WERI-Rb-1 (cell line): ENCODE measurements at regions not wholly inside any gene's neighbourhood (a gene's known extent, or its start where the extent isn't known, plus 50 kb on each side); places are given as distances from the start of the nearest gene placed in this dataset.

Source experiments
- DNase-seq: peaks from one replicate; pipeline ENCODE4 v3.0.0-alpha.2; 2020
- H3K27ac ChIP-seq: fragments of 250-450 bp; sonication (Bioruptor Pico); 2 replicates; pipeline ENCODE4 v1.5.1; 2020; ENCODE audit warnings: mild to moderate bottlenecking, moderate library complexity
- H3K27me3 ChIP-seq: fragments of 250-450 bp; sonication (Bioruptor Pico); 2 replicates; pipeline ENCODE4 v1.5.1; 2021; ENCODE audit warnings: mild to moderate bottlenecking, low read depth, moderate library complexity; ENCODE audit not compliant: insufficient read depth, severe bottlenecking
- H3K36me3 ChIP-seq: fragments of 250-450 bp; sonication (Bioruptor Pico); 2 replicates; pipeline ENCODE4 v1.5.1; 2020; ENCODE audit warnings: mild to moderate bottlenecking, moderate library complexity
- H3K4me3 ChIP-seq: 2 replicates; pipeline ENCODE4 v1.5.1; 2011; ENCODE audit warnings: low read depth, mild to moderate bottlenecking, control low read depth, low read length
- H3K9me3 ChIP-seq: fragments of 250-450 bp; sonication (Bioruptor Pico); 2 replicates; pipeline ENCODE4 v1.5.1; 2021; ENCODE audit warnings: mild to moderate bottlenecking, moderate library complexity; ENCODE audit not compliant: severe bottlenecking
- TF ChIP-seq, protein P1 (sequence below): IDR thresholded peaks from 2 replicates; pipeline ENCODE4 v1.5.1; 2011; ENCODE audit warnings: low read depth, mild to moderate bottlenecking, control low read depth, inconsistent platforms, low read length

- Histone ChIP-seq H3K4me3 (no peak overlapping the region), H3K27me3 (no peaks in the 10 kb centered on the region), H3K9me3 (no peaks in the 10 kb centered on the region), H3K27ac (no peak overlapping the region), H3K36me3 (no peaks in the 10 kb centered on the region)
- DNase-seq, result no peak
- TF ChIP-seq, protein P1, sequence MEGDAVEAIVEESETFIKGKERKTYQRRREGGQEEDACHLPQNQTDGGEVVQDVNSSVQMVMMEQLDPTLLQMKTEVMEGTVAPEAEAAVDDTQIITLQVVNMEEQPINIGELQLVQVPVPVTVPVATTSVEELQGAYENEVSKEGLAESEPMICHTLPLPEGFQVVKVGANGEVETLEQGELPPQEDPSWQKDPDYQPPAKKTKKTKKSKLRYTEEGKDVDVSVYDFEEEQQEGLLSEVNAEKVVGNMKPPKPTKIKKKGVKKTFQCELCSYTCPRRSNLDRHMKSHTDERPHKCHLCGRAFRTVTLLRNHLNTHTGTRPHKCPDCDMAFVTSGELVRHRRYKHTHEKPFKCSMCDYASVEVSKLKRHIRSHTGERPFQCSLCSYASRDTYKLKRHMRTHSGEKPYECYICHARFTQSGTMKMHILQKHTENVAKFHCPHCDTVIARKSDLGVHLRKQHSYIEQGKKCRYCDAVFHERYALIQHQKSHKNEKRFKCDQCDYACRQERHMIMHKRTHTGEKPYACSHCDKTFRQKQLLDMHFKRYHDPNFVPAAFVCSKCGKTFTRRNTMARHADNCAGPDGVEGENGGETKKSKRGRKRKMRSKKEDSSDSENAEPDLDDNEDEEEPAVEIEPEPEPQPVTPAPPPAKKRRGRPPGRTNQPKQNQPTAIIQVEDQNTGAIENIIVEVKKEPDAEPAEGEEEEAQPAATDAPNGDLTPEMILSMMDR, result no peak
Measured at GRCh38 chr5:58275516-58275915, 184.4 kb downstream of the PLK2 start.

GRCh38 chr5:58274191-58274590, 185.7 kb downstream of the PLK2 start:
- Histone ChIP-seq H3K36me3 (no peaks in the 10 kb centered on the region), H3K27me3 (no peaks in the 10 kb centered on the region), H3K27ac (no peak overlapping the region), H3K4me3 (no peak overlapping the region), H3K9me3 (no peaks in the 10 kb centered on the region)
- TF ChIP-seq, protein P1, result no peak
- DNase-seq, result no peak

DNA sequence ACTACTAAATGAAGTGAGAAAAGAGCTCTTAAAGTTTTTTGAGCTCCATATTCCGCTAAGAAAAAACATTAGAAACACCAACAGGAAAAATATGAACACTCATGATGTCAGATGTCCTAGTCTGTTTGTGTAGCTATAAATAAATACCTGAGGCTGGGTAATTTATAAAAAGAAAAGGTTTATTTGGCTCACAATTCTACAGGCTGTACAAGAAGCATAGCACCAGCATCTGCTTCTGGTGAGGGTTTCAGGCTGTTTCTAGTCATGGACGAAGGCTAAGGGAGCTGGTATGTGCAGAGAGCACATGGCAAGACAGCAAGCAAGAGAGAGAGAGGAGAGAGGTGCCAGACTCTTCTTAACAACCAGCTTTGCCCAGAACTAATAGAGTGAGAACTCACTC, 186.2 kb downstream of the PLK2 start:
- Histone ChIP-seq H3K27me3 (no peaks in the 10 kb centered on the region), H3K9me3 (no peaks in the 10 kb centered on the region), H3K36me3 (no peaks in the 10 kb centered on the region), H3K27ac (no peak overlapping the region), H3K4me3 (no peak overlapping the region)
- DNase-seq, result no peak
- TF ChIP-seq, protein P1, result no peak

DNA sequence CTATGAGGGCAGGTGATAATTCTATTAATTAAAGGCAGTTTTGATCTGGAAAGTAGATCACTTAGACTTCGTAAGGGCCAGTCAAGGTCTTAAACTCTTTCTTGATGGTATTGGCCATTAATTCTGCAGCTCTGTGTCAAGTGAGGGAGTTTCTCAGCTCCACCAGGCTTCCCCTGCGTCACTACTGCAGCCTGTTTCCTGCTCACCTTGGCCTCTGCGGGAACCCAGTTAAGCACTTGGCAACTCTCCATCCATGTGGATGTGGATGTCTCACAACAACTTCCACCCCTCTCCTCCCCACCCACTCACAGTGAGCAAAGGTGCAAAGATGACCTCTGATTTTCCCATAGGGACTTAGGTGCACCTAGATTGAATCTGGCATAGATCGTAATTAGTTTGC, 191.6 kb downstream of the PLK2 start:
- no peaks in the 10 kb centered on the region for H3K9me3 ChIP-seq
- H3K27ac ChIP-seq, result no peak overlapping the region
- no peaks in the 10 kb centered on the region for H3K36me3 ChIP-seq
- no peak overlapping the region for H3K4me3 ChIP-seq
- TF ChIP-seq, protein P1, result no peak
- DNase-seq, result no peak
- H3K27me3 ChIP-seq, result no peaks in the 10 kb centered on the region

GRCh38 chr5:58266402-58266801, 193.5 kb downstream of the PLK2 start:
- Histone ChIP-seq H3K36me3 (no peaks in the 10 kb centered on the region), H3K4me3 (no peak overlapping the region), H3K9me3 (no peaks in the 10 kb centered on the region), H3K27me3 (no peaks in the 10 kb centered on the region), H3K27ac (no peak overlapping the region)
- TF ChIP-seq, protein P1, result no peak
- no peak for DNase-seq

DNA sequence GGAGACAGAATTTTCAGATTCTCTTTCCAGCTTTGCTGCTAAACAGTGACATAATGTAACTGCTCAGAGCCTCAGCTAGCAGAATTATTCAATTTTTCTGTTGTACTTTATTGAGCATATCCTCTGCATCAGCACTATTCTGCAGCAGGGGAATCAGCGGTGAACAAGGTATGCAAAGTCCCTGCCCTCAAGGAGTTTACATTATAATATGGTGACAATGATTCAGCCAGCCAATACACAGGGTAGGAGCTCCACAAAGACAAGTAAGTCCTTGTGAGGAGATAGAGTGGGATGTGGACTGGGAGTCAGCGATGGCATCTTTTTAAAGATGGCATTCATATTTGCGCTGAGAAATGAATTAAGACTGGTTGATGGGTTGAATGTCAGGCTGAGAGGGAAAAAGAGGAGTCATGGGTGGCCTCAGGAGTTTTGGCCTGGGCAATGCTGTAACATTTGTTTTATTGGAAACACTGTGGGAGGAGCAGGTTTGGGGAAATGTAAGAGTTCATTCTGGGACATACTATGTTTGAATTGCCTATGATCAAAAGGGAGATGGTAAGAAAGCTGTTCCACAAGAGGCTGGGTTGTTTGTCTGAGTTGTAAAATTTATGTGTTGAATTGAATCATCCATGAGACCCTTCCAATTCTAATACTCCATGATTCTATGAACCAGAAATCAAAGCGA, 194.5 kb downstream of the PLK2 start:
- no peak overlapping the region for H3K27ac ChIP-seq
- H3K27me3 ChIP-seq, result no peaks in the 10 kb centered on the region
- H3K36me3 ChIP-seq, result no peaks in the 10 kb centered on the region
- TF ChIP-seq, protein P1, result no peak
- no peaks in the 10 kb centered on the region for H3K9me3 ChIP-seq
- no peak for DNase-seq
- H3K4me3 ChIP-seq, result no peak overlapping the region
